Neuron (in vitro differentiated cells): ENCODE measurements at regions not wholly inside any gene's neighbourhood (a gene's known extent, or its start where the extent isn't known, plus 50 kb on each side); places are given as distances from the start of the nearest gene placed in this dataset.
A peak's percentile ranks its signal among the peaks of the same experiment; 100 is the strongest.

Experiments used
- H2AFZ ChIP-seq: one replicate; pipeline ENCODE4 v1.6.1; 2013; ENCODE audit warnings: low read depth, mild to moderate bottlenecking, inconsistent platforms, low read length, moderate library complexity
- H3K27me3 ChIP-seq: one replicate; pipeline ENCODE4 v1.6.1; 2013; ENCODE audit warnings: low read length; ENCODE audit not compliant: insufficient read depth
- H3K36me3 ChIP-seq: one replicate; pipeline ENCODE4 v1.6.1; 2013; ENCODE audit warnings: low read length; ENCODE audit not compliant: insufficient read depth
- H3K4me1 ChIP-seq: one replicate; pipeline ENCODE4 v1.6.1; 2013; ENCODE audit warnings: low read length; ENCODE audit not compliant: insufficient read depth
- H3K4me3 ChIP-seq: 2 replicates; pipeline ENCODE4 v1.5.1; 2013; ENCODE audit warnings: mild to moderate bottlenecking, low read length, moderate library complexity
- H3K9me3 ChIP-seq: one replicate; pipeline ENCODE4 v1.6.1; 2013; ENCODE audit warnings: low read length

DNA sequence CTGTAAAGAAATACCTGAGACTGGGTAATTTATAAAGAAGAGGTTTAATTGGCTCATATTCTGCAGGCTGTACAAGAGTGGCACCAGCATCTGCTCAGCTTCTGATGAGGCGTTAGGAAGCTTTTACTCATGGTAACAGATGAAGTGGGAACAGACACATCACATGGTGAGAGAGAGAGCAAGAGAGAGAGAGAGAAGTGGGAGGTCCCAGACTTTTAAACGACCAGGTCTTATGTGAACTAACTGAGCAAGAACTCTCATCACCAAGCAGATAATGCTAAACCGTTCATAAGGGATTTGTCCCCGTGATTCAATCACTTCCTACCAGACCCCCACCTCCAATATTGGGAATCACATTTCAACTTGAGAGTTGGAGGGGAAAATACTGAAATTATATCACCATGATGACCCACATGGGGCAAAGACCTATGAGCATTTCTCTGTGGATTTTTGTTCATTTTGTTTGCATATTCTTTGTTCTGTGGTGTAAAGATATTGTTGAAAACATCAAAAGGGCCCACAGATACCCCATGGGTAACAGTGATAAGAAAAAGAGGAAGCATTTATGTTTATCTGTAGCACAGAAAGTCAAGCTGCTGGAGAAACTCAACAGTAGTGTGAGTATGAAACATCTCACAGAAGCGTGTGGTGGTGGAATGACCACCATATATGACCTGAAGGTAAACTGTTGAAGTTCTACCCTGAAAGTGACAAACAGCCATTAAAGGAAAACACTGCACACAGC is 135.2 kb upstream of the PDE3A start:
- H2AFZ ChIP-seq: no peak overlapping the region
- H3K4me3 ChIP-seq: no peak overlapping the region
- no peaks in the 10 kb centered on the region for H3K27me3 ChIP-seq
- no peaks in the 10 kb centered on the region for H3K4me1 ChIP-seq
- peaks cover 7% of the 10 kb centered on the region for H3K9me3 ChIP-seq
- no peaks in the 10 kb centered on the region for H3K36me3 ChIP-seq

DNA sequence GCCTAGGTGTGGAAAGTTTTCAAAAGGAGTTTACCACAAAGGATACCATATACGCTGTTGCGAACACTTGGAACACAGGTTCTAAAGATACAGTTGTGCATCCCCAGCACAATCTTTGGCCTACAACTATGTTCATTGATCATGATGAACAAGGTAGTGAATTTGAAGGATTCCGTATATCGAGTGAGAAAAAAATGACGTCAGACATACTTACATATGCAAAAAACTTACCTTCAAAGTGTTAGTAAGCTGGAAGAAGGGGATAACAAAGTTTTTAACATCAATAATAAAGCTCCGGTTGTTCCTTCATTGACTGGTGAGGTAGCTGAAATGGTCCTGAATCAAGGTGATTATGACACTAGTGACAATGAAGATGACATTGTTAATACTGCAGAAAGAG is 133.9 kb upstream of the PDE3A start:
- no peak overlapping the region for H2AFZ ChIP-seq
- peaks cover 7% of the 10 kb centered on the region for H3K9me3 ChIP-seq
- H3K36me3 ChIP-seq: no peaks in the 10 kb centered on the region
- H3K27me3 ChIP-seq: no peaks in the 10 kb centered on the region
- no peak overlapping the region for H3K4me3 ChIP-seq
- H3K4me1 ChIP-seq: no peaks in the 10 kb centered on the region

DNA sequence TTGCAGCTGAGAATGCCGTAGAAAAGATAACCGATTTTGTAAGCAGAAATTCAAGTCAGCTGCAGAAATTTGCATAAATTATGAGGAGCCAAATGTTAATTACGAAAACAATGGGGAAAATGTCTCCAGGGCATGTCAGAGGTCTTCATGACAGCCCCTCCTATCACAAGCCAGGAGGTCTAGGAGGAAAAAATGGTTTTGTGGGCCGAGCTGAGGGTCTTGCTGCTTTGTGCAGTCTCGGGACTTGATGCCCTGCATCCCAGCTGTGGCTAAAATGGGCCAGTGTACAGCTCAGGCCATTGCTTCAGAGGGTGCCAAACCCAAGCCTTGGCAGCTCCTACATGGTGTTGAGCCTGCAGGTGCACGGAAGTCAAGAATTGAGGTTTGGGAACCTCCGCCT is 131.2 kb upstream of the PDE3A start:
- Histone ChIP-seq H3K4me1 (no peaks in the 10 kb centered on the region), H3K4me3 (no peak overlapping the region), H3K9me3 (peaks cover 5% of the 10 kb centered on the region), H3K36me3 (no peaks in the 10 kb centered on the region), H3K27me3 (no peaks in the 10 kb centered on the region), H2AFZ (no peak overlapping the region)

DNA sequence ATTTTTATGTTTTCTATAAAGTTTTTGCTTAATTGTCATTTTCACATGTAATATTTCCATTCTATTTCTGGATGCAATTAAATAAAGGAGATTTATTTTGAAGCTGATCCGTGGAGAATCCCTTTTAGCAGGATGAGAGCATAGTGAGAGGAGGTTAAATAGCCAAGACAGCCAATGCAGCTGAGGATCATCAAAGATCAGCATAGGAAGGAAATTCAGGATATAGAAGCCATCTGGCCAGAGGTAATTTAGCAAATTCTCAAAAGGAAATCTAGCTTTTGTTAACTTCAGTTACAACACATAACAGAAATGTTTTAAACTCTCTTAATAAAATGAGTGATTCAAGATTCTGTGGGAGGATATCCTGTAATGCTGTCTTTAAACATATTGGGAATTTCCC is 122.8 kb upstream of the PDE3A start:
- no peaks in the 10 kb centered on the region for H3K27me3 ChIP-seq
- no peak overlapping the region for H2AFZ ChIP-seq
- H3K36me3 ChIP-seq: no peaks in the 10 kb centered on the region
- H3K4me3 ChIP-seq: no peak overlapping the region
- no peaks in the 10 kb centered on the region for H3K9me3 ChIP-seq
- no peaks in the 10 kb centered on the region for H3K4me1 ChIP-seq

DNA sequence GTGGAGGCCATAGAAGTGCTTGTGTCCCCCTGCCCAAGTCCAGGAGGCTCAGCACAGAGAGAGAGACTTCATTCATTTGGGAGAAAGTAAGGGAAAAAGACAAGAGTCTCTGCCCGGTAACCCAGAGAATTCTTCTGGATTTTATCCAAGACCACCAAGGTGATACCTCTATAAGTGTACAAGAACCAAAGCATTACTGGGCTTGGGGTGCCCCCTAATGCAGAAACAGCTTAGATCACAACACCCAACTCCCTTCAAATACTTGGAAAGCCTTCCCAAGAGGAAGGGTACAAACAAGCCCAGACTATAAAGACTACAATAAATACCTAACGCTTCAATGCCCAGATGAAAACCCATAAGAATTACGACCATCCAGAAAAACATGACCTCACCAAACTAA is 119.7 kb upstream of the PDE3A start:
- Histone ChIP-seq H3K4me1 (no peaks in the 10 kb centered on the region), H3K9me3 (no peaks in the 10 kb centered on the region), H3K36me3 (no peaks in the 10 kb centered on the region), H3K27me3 (no peaks in the 10 kb centered on the region), H3K4me3 (no peak overlapping the region), H2AFZ (no peak overlapping the region)

DNA sequence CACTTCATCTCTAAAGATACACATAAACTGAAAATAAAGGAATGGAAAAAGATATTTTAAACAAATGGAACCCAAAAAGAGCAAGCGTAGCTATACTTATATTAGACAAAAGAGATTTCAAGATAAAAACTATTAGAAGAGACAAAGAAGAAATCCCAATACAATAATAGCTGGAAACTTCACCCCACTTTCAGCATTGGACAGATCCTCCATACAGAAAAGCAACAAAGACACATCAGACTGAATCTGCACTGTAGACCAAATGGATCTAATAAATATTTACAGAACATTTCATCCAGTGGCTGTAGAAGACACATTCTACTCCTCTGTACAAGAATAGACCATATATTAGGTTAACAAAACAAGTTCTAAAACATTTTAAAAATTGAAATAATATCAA is 117.6 kb upstream of the PDE3A start:
- Histone ChIP-seq H3K27me3 (no peaks in the 10 kb centered on the region), H3K36me3 (no peaks in the 10 kb centered on the region), H2AFZ (no peak overlapping the region), H3K4me3 (no peak overlapping the region), H3K9me3 (no peaks in the 10 kb centered on the region), H3K4me1 (no peaks in the 10 kb centered on the region)

DNA sequence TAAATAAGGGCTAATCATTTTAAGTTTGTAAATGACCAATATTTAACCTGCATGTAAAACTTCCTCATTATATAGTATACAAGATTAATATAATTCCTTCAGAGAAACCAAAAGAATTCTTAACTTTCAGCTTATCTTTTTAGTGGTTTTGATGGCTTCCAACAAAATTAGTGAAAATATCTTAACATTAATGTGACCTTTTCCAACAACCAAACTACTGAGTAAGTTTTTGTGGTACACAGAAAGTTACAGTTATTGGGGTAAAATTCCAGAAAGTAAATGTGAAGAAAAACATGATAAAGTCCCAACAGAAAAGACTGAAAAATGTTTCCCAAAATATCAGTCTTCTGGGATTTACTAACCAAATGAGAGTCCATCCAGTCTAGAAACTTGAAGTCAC is 111.0 kb upstream of the PDE3A start:
- Histone ChIP-seq H3K4me1 (peaks cover 6% of the 10 kb centered on the region), H2AFZ (no peak overlapping the region), H3K4me3 (no peak overlapping the region), H3K9me3 (no peaks in the 10 kb centered on the region), H3K36me3 (no peaks in the 10 kb centered on the region), H3K27me3 (no peaks in the 10 kb centered on the region)

DNA sequence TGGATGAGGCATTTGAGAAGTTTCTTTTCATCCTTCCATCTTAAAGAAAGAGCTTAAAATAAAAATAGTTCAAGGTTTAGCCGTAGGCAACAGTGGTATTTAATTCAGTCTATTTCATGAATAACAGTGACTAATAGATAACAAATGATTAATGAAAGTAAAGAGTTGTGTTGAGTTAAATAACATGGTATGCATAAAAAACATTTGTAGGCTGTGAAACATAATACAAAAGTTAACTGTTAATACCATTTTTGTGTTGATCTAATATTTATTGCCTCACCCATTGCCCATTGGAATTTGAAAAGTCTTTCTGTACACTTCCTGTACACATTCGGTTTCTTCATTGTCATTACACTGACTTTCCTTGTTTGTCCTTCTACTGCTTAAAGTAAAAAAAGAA is 108.6 kb upstream of the PDE3A start:
- Histone ChIP-seq H3K4me1 (peaks cover 14% of the 10 kb centered on the region), H2AFZ (no peak overlapping the region), H3K36me3 (no peaks in the 10 kb centered on the region), H3K27me3 (no peaks in the 10 kb centered on the region), H3K9me3 (no peaks in the 10 kb centered on the region), H3K4me3 (no peak overlapping the region)

DNA sequence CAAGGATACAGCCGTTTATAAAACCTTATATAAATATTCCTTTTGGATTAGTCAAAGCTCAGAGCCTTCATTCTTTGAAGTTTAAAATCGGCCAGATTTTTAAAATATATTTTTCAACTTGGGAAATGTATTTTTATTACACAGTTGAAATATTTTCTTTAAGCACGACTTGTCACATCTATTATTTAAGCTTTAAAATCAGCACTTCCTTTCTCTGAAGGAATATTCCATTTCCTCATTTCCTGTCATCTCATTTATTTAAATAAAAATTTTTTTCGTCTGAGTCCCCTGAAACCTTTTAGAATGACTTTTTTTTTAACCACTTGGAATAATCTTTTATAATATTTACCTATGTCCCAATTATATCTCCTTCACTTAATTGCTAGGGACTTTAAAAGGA is 107.5 kb upstream of the PDE3A start:
- Histone ChIP-seq H3K4me3 (no peak overlapping the region), H3K4me1 (peaks cover 14% of the 10 kb centered on the region), H3K36me3 (no peaks in the 10 kb centered on the region), H2AFZ (no peak overlapping the region), H3K9me3 (no peaks in the 10 kb centered on the region), H3K27me3 (no peaks in the 10 kb centered on the region)

DNA sequence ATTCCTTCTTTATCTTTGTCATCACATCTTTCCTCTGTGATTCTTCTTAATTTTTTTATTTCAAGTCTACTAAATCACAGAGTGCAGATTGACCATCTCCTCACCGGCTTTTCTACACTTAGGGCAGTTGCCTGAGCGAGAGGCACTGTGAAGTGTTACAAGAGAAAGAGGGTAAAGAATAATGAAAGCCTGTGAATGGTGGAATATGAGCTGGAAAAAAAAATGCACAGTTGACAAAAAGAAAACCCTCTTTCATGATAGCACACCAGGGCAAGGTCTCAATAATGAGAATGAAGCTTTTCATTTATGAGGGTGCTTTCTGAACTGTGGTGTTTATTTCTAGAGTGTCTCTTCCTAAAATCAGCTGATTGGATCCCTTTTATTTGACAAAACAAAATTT is 106.2 kb upstream of the PDE3A start:
- Histone ChIP-seq H3K27me3 (no peaks in the 10 kb centered on the region), H3K36me3 (no peaks in the 10 kb centered on the region), H3K4me1 (peaks cover 14% of the 10 kb centered on the region), H3K9me3 (no peaks in the 10 kb centered on the region), H3K4me3 (no peak overlapping the region), H2AFZ (peak overlapping the region; percentile 81)

DNA sequence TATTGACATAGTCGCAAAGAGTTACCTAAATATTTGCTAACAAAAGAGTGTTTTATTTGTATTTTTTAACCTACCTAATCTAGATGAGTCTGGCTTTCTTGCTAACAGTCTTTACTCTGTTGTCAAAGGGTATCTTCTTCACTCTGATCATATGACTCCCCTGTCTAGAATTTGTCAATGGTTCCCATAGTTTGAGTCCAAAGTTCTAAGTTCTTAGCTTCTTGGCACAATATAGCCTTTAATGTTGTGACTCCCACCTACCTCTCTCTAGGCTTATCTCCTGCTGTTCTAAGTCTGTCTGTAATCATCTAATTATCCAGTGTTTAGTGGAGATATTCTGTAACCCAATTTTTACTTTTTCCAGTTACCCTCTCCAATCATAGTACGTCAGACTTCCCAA is 104.3 kb upstream of the PDE3A start:
- no peaks in the 10 kb centered on the region for H3K36me3 ChIP-seq
- peaks cover 14% of the 10 kb centered on the region for H3K4me1 ChIP-seq
- no peak overlapping the region for H3K4me3 ChIP-seq
- H3K27me3 ChIP-seq: no peaks in the 10 kb centered on the region
- H3K9me3 ChIP-seq: no peaks in the 10 kb centered on the region
- H2AFZ ChIP-seq: no peak overlapping the region

DNA sequence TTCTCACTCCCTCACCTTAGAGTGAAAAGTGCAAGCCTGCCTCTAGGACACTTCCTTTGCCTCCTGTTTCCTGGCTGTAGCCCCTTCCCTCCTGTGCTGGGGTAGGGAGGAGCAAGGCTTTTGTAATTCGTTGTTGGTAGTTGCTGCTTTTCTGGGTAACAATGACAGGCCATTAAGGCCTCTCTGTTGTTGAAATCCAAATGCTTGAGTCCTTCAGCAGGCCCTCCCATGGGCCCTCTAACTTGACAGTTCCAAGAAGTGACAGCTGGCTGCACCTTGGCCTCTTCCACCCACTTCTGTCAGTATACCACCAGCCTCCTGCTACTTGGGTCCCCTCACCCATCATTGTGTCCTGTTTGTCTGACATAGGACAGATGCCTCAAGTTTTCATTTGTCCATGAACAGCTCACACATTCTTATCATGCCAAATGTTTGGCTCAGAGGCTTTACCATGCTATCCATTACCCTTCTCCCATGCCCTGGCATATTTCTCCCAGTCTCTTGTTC is 103.7 kb upstream of the PDE3A start:
- peaks cover 14% of the 10 kb centered on the region for H3K4me1 ChIP-seq
- H2AFZ ChIP-seq: no peak overlapping the region
- H3K36me3 ChIP-seq: no peaks in the 10 kb centered on the region
- H3K9me3 ChIP-seq: no peaks in the 10 kb centered on the region
- no peaks in the 10 kb centered on the region for H3K27me3 ChIP-seq
- H3K4me3 ChIP-seq: no peak overlapping the region

DNA sequence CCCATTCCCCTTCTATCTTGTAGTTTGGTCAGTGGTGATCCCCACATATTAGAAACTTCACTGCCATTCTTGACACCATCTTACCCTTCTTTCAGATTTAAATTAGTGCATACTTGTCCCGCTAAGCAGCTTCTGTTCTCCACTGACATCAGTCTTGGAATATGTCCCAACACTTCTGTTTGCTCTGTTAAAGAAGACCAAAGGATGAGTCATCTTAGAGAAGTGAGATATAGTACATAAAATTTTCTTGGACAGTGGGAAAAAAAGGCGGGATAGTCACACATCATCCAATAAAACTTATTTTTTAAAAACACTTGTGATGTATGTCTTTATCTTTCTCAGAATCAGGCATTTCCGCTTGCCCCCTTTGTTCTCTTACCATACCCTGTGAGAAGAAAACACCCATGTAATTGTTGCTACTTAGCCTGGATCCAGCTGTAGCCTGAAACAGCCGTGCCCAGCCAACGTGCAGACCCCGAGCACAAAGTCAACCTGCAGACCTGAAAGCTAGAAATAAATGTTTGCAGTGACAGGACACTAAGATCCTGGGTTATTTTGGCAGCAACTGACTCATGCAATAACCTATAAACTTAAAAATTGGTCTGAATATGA is 100.1 kb upstream of the PDE3A start:
- H3K27me3 ChIP-seq: no peaks in the 10 kb centered on the region
- no peaks in the 10 kb centered on the region for H3K9me3 ChIP-seq
- peaks cover 2% of the 10 kb centered on the region for H3K4me1 ChIP-seq
- no peak overlapping the region for H2AFZ ChIP-seq
- no peak overlapping the region for H3K4me3 ChIP-seq
- H3K36me3 ChIP-seq: no peaks in the 10 kb centered on the region

DNA sequence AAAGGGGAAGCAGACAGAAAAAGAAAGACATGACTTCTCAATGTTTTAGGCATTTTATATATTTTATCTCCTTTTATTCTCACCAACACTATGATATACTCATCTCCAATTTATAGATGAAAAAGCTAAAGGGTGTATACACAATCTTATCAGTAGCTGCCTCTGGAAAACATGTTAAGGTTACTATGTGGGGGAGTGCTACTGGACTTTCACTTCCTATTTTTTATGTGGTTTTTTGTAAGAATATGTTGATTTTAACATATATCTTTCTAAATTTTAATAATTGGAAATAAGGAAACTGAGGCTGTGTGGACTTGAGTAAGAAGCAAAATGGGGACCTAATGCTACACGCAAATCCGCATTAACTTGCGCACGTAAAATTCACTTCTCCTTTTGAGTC is 99.6 kb upstream of the PDE3A start:
- H3K27me3 ChIP-seq: no peaks in the 10 kb centered on the region
- no peaks in the 10 kb centered on the region for H3K36me3 ChIP-seq
- H2AFZ ChIP-seq: no peak overlapping the region
- no peak overlapping the region for H3K4me3 ChIP-seq
- H3K4me1 ChIP-seq: no peaks in the 10 kb centered on the region
- no peaks in the 10 kb centered on the region for H3K9me3 ChIP-seq
